ENCODE measurements at regions not wholly inside any gene's neighbourhood (a gene's known extent, or its start where the extent isn't known, plus 50 kb on each side); places are given as distances from the start of the nearest gene placed in this dataset.
"Not testable (repeated sequence)": the region's sequence is repeated elsewhere in the genome, so short reads cannot be mapped to it uniquely, and the experiment has no call there.

GRCh38 chr18:14991934-14992445 is 244.0 kb downstream of the ANKRD30B start:
- not testable (repeated sequence) for H3K4me1 ChIP-seq (ENCODE audit: insufficient read depth, low read length, poor library complexity, severe bottlenecking); H3K27me3 ChIP-seq (ENCODE audit: insufficient read depth, low read length, poor library complexity, severe bottlenecking)

GRCh38 chr18:14992758-14993157 is 244.8 kb downstream of the ANKRD30B start:
- H3F3A ChIP-seq (ENCODE audit: low read depth); H4K20me1 ChIP-seq (ENCODE audit: insufficient read depth, low read length, poor library complexity, severe bottlenecking); H3K9ac ChIP-seq (ENCODE audit: low read depth, low read length, poor library complexity, severe bottlenecking); H3K4me1 ChIP-seq (ENCODE audit: insufficient read depth, low read length, poor library complexity, severe bottlenecking); H3K27me3 ChIP-seq (ENCODE audit: insufficient read depth, low read length, poor library complexity, severe bottlenecking); H3K79me2 ChIP-seq (ENCODE audit: insufficient read depth, low read length); H3K4me3 ChIP-seq (ENCODE audit: low read length, poor library complexity, severe bottlenecking); H3K9me2 ChIP-seq (replicated peaks; ENCODE audit: low read depth, low read length); H3K4me2 ChIP-seq (ENCODE audit: low read depth, low read length, poor library complexity, severe bottlenecking); H3K9me3 ChIP-seq (ENCODE audit: insufficient read depth, low read depth, low read length); H2AFZ ChIP-seq (ENCODE audit: low read length); H3K36me3 ChIP-seq (ENCODE audit: insufficient read depth, low read length): not testable (repeated sequence)

More at GRCh38 chr18:14991934-14992445, 244.0 kb downstream of the ANKRD30B start:
- not testable (repeated sequence) for H3K4me3 ChIP-seq (ENCODE audit: low read length, poor library complexity, severe bottlenecking); H3K9me3 ChIP-seq (ENCODE audit: insufficient read depth, low read depth, low read length); H3K79me2 ChIP-seq (ENCODE audit: insufficient read depth, low read length); H2AFZ ChIP-seq (ENCODE audit: low read length); H3F3A ChIP-seq (ENCODE audit: low read depth); H4K20me1 ChIP-seq (ENCODE audit: insufficient read depth, low read length, poor library complexity, severe bottlenecking); H3K9me2 ChIP-seq (replicated peaks; ENCODE audit: low read depth, low read length); H3K36me3 ChIP-seq (ENCODE audit: insufficient read depth, low read length); H3K4me2 ChIP-seq (ENCODE audit: low read depth, low read length, poor library complexity, severe bottlenecking); H3K9ac ChIP-seq (ENCODE audit: low read depth, low read length, poor library complexity, severe bottlenecking)

- not testable (repeated sequence) for H3F3A ChIP-seq (ENCODE audit: low read depth); H4K20me1 ChIP-seq (ENCODE audit: insufficient read depth, low read length, poor library complexity, severe bottlenecking); H2AFZ ChIP-seq (ENCODE audit: low read length); H3K4me1 ChIP-seq (ENCODE audit: insufficient read depth, low read length, poor library complexity, severe bottlenecking); H3K27me3 ChIP-seq (ENCODE audit: insufficient read depth, low read length, poor library complexity, severe bottlenecking); H3K4me2 ChIP-seq (ENCODE audit: low read depth, low read length, poor library complexity, severe bottlenecking); H3K9ac ChIP-seq (ENCODE audit: low read depth, low read length, poor library complexity, severe bottlenecking); H3K9me3 ChIP-seq (ENCODE audit: insufficient read depth, low read depth, low read length); H3K9me2 ChIP-seq (replicated peaks; ENCODE audit: low read depth, low read length); H3K4me3 ChIP-seq (ENCODE audit: low read length, poor library complexity, severe bottlenecking); H3K79me2 ChIP-seq (ENCODE audit: insufficient read depth, low read length); H3K36me3 ChIP-seq (ENCODE audit: insufficient read depth, low read length)
Observed at GRCh38 chr18:14995023-14995422, 247.1 kb downstream of the ANKRD30B start.

- Histone ChIP-seq H3F3A (ENCODE audit: low read depth) (no peaks in the 10 kb centered on the region), H3K36me3 (ENCODE audit: insufficient read depth, low read length) (no peaks in the 10 kb centered on the region)
- no peak for TF ChIP-seq EZH2phosphoT487 (IDR thresholded peaks at IDR 0.05; ENCODE audit: borderline replicate concordance)
- no peak for TF ChIP-seq CTCF (conservative IDR thresholded peaks at IDR 0.05; ENCODE audit: low read length)
Observed at GRCh38 chr18:14997357-14997756, 249.4 kb downstream of the ANKRD30B start.

GRCh38 chr18:14997899-14998298 is 249.9 kb downstream of the ANKRD30B start:
- not testable (repeated sequence) for H4K20me1 ChIP-seq (ENCODE audit: insufficient read depth, low read length, poor library complexity, severe bottlenecking); H3K36me3 ChIP-seq (ENCODE audit: insufficient read depth, low read length); H3K4me2 ChIP-seq (ENCODE audit: low read depth, low read length, poor library complexity, severe bottlenecking); H3F3A ChIP-seq (ENCODE audit: low read depth); H3K79me2 ChIP-seq (ENCODE audit: insufficient read depth, low read length); H3K9me2 ChIP-seq (replicated peaks; ENCODE audit: low read depth, low read length); H3K27me3 ChIP-seq (ENCODE audit: insufficient read depth, low read length, poor library complexity, severe bottlenecking); H3K4me3 ChIP-seq (ENCODE audit: low read length, poor library complexity, severe bottlenecking); H3K4me1 ChIP-seq (ENCODE audit: insufficient read depth, low read length, poor library complexity, severe bottlenecking); H3K9me3 ChIP-seq (ENCODE audit: insufficient read depth, low read depth, low read length); H3K9ac ChIP-seq (ENCODE audit: low read depth, low read length, poor library complexity, severe bottlenecking); H2AFZ ChIP-seq (ENCODE audit: low read length)

More at GRCh38 chr18:14997357-14997756, 249.4 kb downstream of the ANKRD30B start:
- no peak overlapping the region for H3K4me3 ChIP-seq (ENCODE audit: low read length, poor library complexity, severe bottlenecking)
- H3K9me2 ChIP-seq (replicated peaks; ENCODE audit: low read depth, low read length) = no peaks in the 10 kb centered on the region
- no peaks in the 10 kb centered on the region for H3K9me3 ChIP-seq (ENCODE audit: insufficient read depth, low read depth, low read length)
- H3K4me1 ChIP-seq (ENCODE audit: insufficient read depth, low read length, poor library complexity, severe bottlenecking) = no peaks in the 10 kb centered on the region
- no peak overlapping the region for H3K9ac ChIP-seq (ENCODE audit: low read depth, low read length, poor library complexity, severe bottlenecking)
- no peaks in the 10 kb centered on the region for H3K79me2 ChIP-seq (ENCODE audit: insufficient read depth, low read length)
- H3K27me3 ChIP-seq (ENCODE audit: insufficient read depth, low read length, poor library complexity, severe bottlenecking) = no peaks in the 10 kb centered on the region
- H2AFZ ChIP-seq (ENCODE audit: low read length) = no peak overlapping the region
- H3K4me2 ChIP-seq (ENCODE audit: low read depth, low read length, poor library complexity, severe bottlenecking) = no peak overlapping the region
- H4K20me1 ChIP-seq (ENCODE audit: insufficient read depth, low read length, poor library complexity, severe bottlenecking) = no peaks in the 10 kb centered on the region

- not testable (repeated sequence) for H3K79me2 ChIP-seq (ENCODE audit: insufficient read depth, low read length); H3K36me3 ChIP-seq (ENCODE audit: insufficient read depth, low read length); H3K27me3 ChIP-seq (ENCODE audit: insufficient read depth, low read length, poor library complexity, severe bottlenecking); H3K9me2 ChIP-seq (replicated peaks; ENCODE audit: low read depth, low read length); H3K9me3 ChIP-seq (ENCODE audit: insufficient read depth, low read depth, low read length); H4K20me1 ChIP-seq (ENCODE audit: insufficient read depth, low read length, poor library complexity, severe bottlenecking); H3F3A ChIP-seq (ENCODE audit: low read depth); H3K4me3 ChIP-seq (ENCODE audit: low read length, poor library complexity, severe bottlenecking); H3K9ac ChIP-seq (ENCODE audit: low read depth, low read length, poor library complexity, severe bottlenecking); H2AFZ ChIP-seq (ENCODE audit: low read length); H3K4me1 ChIP-seq (ENCODE audit: insufficient read depth, low read length, poor library complexity, severe bottlenecking); H3K4me2 ChIP-seq (ENCODE audit: low read depth, low read length, poor library complexity, severe bottlenecking)
Observed at GRCh38 chr18:14998360-14999042, 250.5 kb downstream of the ANKRD30B start.

Measured in Loucy (cell line).